NCI-H1092 (cell line): ENCODE measurements at regions not wholly inside any gene's neighbourhood (a gene's known extent, or its start where the extent isn't known, plus 50 kb on each side); places are given as distances from the start of the nearest gene placed in this dataset.

Source experiments
- DNase-seq: peaks from one replicate; lab custom pipeline; 2025; lab: John Stamatoyannopoulos, UW

DNA sequence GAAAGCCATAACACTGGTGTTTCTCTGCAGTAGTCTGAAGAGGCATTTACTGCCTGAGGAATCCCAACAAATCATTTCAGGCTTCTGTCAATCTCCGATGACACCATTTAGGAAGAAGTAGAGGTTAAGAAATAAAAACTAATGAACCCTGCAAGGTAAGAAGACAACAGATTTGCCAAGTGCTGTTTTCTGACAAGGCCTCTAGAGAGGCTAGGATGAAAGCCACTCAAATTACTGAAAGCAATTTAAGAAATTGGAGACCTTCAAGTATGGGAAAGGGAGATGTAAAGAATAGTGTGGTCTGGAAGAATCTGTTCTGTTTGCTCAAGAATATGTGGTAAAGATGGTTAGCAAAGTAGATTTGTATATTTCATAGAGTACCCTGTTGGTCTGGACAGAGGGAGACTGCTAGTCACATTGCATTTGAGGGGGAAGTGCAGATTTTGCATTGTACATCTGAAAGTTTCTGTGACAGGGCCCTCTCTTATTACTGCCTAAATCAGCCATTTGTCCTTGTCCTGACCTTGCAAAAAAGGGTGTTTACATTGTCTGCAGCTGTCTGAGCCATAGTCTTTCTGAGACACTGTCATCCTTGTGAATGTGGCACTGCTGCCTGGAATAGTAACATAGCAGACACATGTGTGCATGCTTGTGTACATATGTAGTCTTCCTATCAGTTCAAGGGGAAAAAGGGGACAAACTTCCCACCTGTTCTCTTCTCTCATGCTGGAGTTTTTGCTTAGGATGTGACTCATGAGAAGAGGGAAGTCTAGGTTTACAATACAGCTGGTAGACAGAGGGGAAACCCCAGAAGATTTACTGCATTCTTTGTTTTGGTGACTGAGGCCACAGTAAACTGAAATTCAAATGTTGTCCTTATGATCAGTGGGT, 640.2 kb upstream of the KIRREL3 start:
- no peak for DNase-seq

DNA sequence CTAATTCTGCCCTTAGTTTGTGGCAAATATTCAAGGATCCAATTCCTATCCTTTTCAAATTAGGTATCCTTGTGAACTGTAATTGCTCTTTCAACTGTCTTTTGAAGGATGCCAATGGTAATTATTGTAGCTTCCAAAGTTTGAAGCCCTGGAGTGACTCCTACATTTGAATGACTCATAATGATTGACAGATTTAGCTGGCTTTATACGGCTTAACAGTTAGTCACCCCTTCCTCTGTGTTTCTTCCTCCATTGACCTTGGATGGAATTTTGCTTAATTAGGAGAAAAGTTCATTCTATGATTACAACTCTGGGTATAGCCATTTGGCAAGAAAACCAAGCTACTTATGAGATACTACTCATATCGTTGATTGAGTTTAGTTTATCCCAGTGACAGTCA, 639.3 kb upstream of the KIRREL3 start:
- no peak for DNase-seq

DNA sequence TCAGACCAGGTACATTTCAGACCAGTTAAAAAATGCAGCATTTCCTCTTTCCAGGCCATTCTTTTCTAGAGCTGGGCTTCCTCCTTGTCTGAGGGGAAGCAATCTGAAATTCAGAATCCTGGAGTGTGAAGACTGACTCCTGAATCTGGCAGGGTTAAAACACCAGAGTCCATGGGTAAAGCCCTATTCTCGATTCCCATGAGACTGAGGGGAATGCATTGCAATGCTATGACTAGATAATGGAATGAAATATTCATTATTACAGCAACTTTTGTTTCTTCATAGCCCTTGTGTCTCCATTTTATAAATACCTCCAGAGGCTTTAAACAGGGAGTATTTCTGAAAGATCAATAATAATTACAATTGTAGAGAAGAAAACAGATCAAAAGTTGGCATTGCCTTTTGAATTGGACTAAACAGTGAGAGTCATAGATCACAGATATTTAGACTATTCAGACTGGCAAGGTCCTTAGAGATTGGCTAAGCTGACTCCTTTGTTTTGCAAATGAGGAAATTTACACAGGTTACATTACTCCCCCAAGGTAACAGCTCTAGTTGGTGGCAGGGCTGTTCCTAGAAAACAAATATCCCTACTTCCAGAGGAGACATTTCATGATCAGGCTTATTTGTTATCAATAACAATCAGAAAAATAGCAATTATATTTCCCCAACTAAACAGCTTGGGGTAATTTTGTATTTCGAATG, 632.6 kb upstream of the KIRREL3 start:
- DNase-seq = no peak

- no peak for DNase-seq
These were observed 632.0 kb upstream of the KIRREL3 start for GRCh38 chr11:127632546-127632945.

DNA sequence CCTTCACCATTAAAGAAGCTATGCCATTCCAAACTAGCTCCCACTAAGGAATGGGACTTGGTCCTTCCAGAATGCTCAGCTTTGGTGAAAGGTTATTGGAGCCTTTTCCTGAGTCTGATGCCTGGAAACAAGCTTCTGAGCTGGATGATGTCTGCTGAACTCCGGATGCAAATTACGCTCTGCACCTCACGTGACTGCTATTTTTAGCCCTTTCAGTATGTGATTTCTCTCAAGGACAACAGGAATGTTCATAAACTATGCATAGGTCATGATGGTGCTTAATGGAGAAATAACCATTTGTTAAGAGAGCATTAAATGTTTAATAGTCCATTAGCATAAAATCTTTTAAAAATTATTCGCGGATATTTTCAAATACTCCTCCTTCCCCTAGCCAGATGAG, 631.4 kb upstream of the KIRREL3 start:
- no peak for DNase-seq

- no peak for DNase-seq
These were observed 628.6 kb upstream of the KIRREL3 start for GRCh38 chr11:127629200-127629599.

GRCh38 chr11:127628458-127628785, 627.9 kb upstream of the KIRREL3 start:
- DNase-seq = no peak

GRCh38 chr11:127627629-127628457, 627.3 kb upstream of the KIRREL3 start:
- peak; percentile 95 for DNase-seq

- DNase-seq = no peak
These were observed 626.6 kb upstream of the KIRREL3 start for GRCh38 chr11:127627204-127627603.

- no peak for DNase-seq
These were observed 624.8 kb upstream of the KIRREL3 start for GRCh38 chr11:127625402-127625801.

- no peak for DNase-seq
These were observed 623.8 kb upstream of the KIRREL3 start for GRCh38 chr11:127624306-127624856.

DNA sequence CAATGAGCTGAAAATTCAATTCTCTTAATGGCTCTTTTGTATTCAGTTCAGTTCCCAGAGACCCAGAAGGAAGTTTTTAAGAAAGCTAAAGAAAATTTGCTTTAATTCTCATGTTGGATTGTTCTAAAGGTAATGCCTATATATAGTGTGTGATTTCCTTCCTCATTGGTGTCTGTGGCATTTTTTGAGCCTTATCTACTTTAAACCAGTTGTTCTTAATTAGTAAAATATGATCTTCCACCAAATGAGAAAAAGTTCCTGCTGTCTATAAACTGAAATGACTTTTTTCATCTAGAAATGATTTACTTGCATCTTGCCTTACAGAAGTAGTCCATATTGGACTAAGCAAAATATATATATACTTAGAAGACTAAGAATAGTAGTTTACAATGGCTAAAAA, 622.1 kb upstream of the KIRREL3 start:
- no peak for DNase-seq

GRCh38 chr11:127620671-127621070, 620.1 kb upstream of the KIRREL3 start:
- DNase-seq = no peak

DNA sequence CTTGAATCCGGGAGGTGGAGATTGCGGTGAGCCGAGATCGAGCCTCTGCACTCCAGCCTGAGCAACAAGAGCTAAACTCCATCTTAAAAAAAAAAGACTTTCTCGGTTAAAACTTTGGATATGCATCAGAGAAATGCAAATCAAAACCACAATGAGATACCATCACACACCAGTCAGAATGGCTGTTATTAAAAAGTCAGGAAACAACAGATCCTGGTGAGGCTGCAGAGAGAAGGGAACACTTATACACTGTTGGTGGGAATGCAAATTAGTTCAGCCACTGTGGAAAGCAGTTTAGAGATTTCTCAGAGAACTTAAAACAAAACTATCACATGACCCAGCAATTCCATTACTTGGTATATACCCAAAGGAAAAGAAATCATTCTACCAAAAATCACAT, 619.4 kb upstream of the KIRREL3 start:
- no peak for DNase-seq

GRCh38 chr11:127618721-127619120, 618.2 kb upstream of the KIRREL3 start:
- no peak for DNase-seq

GRCh38 chr11:127616158-127616557, 615.6 kb upstream of the KIRREL3 start:
- DNase-seq = no peak

GRCh38 chr11:127612607-127613006, 612.0 kb upstream of the KIRREL3 start:
- DNase-seq = no peak

DNA sequence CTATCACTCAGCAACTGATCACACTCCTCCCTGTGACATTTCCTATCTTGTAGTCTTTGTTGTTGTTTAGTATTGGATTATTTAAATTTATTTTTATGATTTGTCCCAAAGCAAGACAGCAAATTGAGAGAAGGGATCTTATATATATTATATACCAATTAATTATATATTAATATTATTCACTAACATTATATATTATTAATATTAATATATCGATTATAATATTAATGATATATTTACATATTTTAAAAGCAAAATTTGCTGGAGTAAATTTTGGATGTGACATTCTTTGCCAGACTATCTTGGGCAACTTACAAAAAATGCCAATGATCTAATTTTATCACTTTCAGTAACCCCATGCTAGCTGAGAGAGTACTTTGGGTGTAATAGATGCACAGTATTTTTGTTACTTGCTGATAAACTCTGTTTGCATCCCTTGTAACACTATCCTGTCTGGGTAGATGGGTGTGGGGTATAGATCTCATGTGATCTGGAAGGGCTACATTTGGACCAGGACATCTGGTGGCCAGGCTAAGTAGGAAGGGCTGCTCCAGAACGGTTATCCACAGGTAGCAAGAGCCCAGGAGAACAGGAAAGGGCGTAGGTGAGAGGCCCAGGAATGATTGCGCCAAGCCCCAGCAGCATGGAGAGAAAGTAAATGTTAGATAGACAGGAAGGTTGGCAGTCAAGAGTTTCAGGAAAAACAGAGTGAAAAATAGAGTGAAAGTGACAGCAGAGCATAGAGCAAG, 608.6 kb upstream of the KIRREL3 start:
- DNase-seq = no peak

- no peak for DNase-seq
These were observed 607.0 kb upstream of the KIRREL3 start for GRCh38 chr11:127607487-127608085.

GRCh38 chr11:127601578-127601977, 601.0 kb upstream of the KIRREL3 start:
- no peak for DNase-seq

- DNase-seq = no peak
These were observed 600.1 kb upstream of the KIRREL3 start for GRCh38 chr11:127600674-127601073.
